NT2/D1 (cell line): ENCODE measurements at regions not wholly inside any gene's neighbourhood (a gene's known extent, or its start where the extent isn't known, plus 50 kb on each side); places are given as distances from the start of the nearest gene placed in this dataset.

ENCODE experiments used
- SUZ12 ChIP-seq: IDR thresholded peaks from 2 replicates; pipeline ENCODE4 v1.6.1; 2011; ENCODE audit not compliant: insufficient read length, insufficient read depth; ENCODE audit errors: extremely low read depth
- YY1 ChIP-seq: IDR thresholded peaks from 2 replicates; pipeline ENCODE4 v1.6.1; 2011; ENCODE audit not compliant: insufficient read length, insufficient read depth

GRCh38 chr21:27567381-27567780, 600.5 kb upstream of the ADAMTS5 start:
- TF ChIP-seq SUZ12 = no peak
- no peak for TF ChIP-seq YY1
